ENCODE measurements at regions not wholly inside any gene's neighbourhood (a gene's known extent, or its start where the extent isn't known, plus 50 kb on each side); places are given as distances from the start of the nearest gene placed in this dataset.

GRCh38 chr17:20779521-20779920 is 200.0 kb downstream of the CDRT15L2 start:
- TF ChIP-seq CTCF (IDR thresholded peaks at IDR 0.05) (no peak), POLR2AphosphoS5 (IDR thresholded peaks at IDR 0.05) (no peak)

Measured in prostate gland (tissue), 2 donors.